Stomach (tissue), 4 donors: ENCODE measurements at regions not wholly inside any gene's neighbourhood (a gene's known extent, or its start where the extent isn't known, plus 50 kb on each side); places are given as distances from the start of the nearest gene placed in this dataset.

ENCODE experiments used
- CTCF ChIP-seq, 7 experiments: fragments of 450-650 bp in 4 of 7; fragments of 200-600 bp in 3 of 7; sonication (generic) in 3 of 7; IDR thresholded peaks; one replicate each; pipeline ENCODE4 v1.5.1; 2016 to 2019; ENCODE audit warnings: antibody characterized with exemption in 7 of 7, control low read depth in 2 of 7, mild to moderate bottlenecking in 1 of 7
- EP300 ChIP-seq: sonication (generic); formaldehyde crosslinking; IDR thresholded peaks from one replicate; pipeline ENCODE4 v1.6.1; 2017; ENCODE audit warnings: antibody characterized with exemption
- POLR2A ChIP-seq, 4 donors: fragments of 450-650 bp; IDR thresholded peaks; one replicate each; pipeline ENCODE4 v1.6.1; 2016; ENCODE audit warnings: antibody characterized with exemption in 4 of 4, control low read depth in 2 of 4, mild to moderate bottlenecking in 1 of 4, moderate library complexity in 1 of 4
- POLR2AphosphoS5 ChIP-seq, 3 donors: sonication (generic); formaldehyde crosslinking; IDR thresholded peaks; one replicate each; pipeline ENCODE4 v1.6.1; 2016; ENCODE audit warnings: antibody characterized with exemption in 3 of 3

GRCh38 chr13:30831515-30831914 lies 74.6 kb upstream of the MEDAG start:
- TF ChIP-seq CTCF (IDR thresholded peaks at IDR 0.05) (no peak), POLR2A (IDR thresholded peaks at IDR 0.05) (no peak), EP300 (no peak), POLR2AphosphoS5 (IDR thresholded peaks at IDR 0.05) (no peak)
